ENCODE measurements at regions not wholly inside any gene's neighbourhood (a gene's known extent, or its start where the extent isn't known, plus 50 kb on each side); places are given as distances from the start of the nearest gene placed in this dataset.

DNA sequence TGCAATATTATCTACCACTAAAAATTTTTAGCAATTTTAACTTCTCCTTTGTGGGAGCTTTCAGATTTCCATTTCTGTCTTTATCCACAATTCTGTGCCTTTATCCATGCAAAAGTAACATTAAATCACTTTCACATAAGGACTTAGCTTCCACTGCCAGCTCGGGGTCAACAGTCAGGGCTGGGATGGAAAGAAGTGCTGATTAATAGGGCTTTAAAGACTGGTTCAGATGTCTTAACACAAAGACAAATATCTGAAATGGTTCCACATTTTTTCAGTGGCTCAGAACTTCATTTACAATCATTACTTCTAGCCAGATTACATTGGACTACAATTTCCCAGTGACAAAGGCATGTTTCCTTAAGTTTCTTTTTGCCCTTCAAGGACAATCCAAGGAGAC is 191.8 kb upstream of the CPHXL start:
- TF ChIP-seq ELF4 (IDR thresholded peaks at IDR 0.05), result no peak
- TF ChIP-seq FOXA1 (IDR thresholded peaks at IDR 0.05), result no peak
- no peak for TF ChIP-seq FOXK2 (IDR thresholded peaks at IDR 0.05)
- TF ChIP-seq BHLHE40 (IDR thresholded peaks at IDR 0.05; ENCODE audit: borderline replicate concordance), result no peak
- TF ChIP-seq ARNT (IDR thresholded peaks at IDR 0.05), result no peak
- no peak for TF ChIP-seq SUZ12 (IDR thresholded peaks at IDR 0.05)
- no peak for TF ChIP-seq NFRKB (IDR thresholded peaks at IDR 0.05)
- no peak for TF ChIP-seq SP1 (IDR thresholded peaks at IDR 0.05)
- TF ChIP-seq HDGF (IDR thresholded peaks at IDR 0.05; ENCODE audit: borderline replicate concordance), result no peak

Data from HEK293T (cell line).